NCI-H1436 treated with DMSO at 0.1 percent for 48 hours (cell line): ENCODE measurements at regions not wholly inside any gene's neighbourhood (a gene's known extent, or its start where the extent isn't known, plus 50 kb on each side); places are given as distances from the start of the nearest gene placed in this dataset.
"Not testable (repeated sequence)": the region's sequence is repeated elsewhere in the genome, so short reads cannot be mapped to it uniquely, and the experiment has no call there.

Source experiments
- DNase-seq: peaks from one replicate; lab custom pipeline; 2025; lab: John Stamatoyannopoulos, UW

- no peak for DNase-seq
Measured at GRCh38 chr5:86671536-86671935, 53.8 kb downstream of the COX7C start.

- no peak for DNase-seq
Measured at GRCh38 chr5:86674069-86674468, 56.3 kb downstream of the COX7C start.

- DNase-seq, result no peak
Measured at GRCh38 chr5:86675311-86675710, 57.6 kb downstream of the COX7C start.

GRCh38 chr5:86679529-86679928 lies 61.8 kb downstream of the COX7C start:
- DNase-seq, result no peak

- no peak for DNase-seq
Measured at GRCh38 chr5:86679949-86680348, 62.2 kb downstream of the COX7C start.

GRCh38 chr5:86684222-86684621 lies 66.5 kb downstream of the COX7C start:
- DNase-seq, result no peak

GRCh38 chr5:86686046-86686445 lies 68.3 kb downstream of the COX7C start:
- no peak for DNase-seq

GRCh38 chr5:86688406-86688805 lies 70.7 kb downstream of the COX7C start:
- DNase-seq, result no peak

- no peak for DNase-seq
Measured at GRCh38 chr5:86689103-86689729, 71.5 kb downstream of the COX7C start.

- DNase-seq, result no peak
Measured at GRCh38 chr5:86709157-86709881, 91.6 kb downstream of the COX7C start.

GRCh38 chr5:86716121-86716520 lies 98.4 kb downstream of the COX7C start:
- no peak for DNase-seq

- not testable (repeated sequence) for DNase-seq
Measured at GRCh38 chr5:86731319-86732117, 113.8 kb downstream of the COX7C start.

- DNase-seq, result no peak
Measured at GRCh38 chr5:86735370-86735769, 117.6 kb downstream of the COX7C start.

GRCh38 chr5:86737579-86737978 lies 119.8 kb downstream of the COX7C start:
- DNase-seq, result no peak

GRCh38 chr5:86748538-86749105 lies 130.9 kb downstream of the COX7C start:
- no peak for DNase-seq

- DNase-seq, result no peak
Measured at GRCh38 chr5:86749841-86750240, 132.1 kb downstream of the COX7C start.

GRCh38 chr5:86756839-86757238 lies 139.1 kb downstream of the COX7C start:
- no peak for DNase-seq

- no peak for DNase-seq
Measured at GRCh38 chr5:86757824-86758223, 140.1 kb downstream of the COX7C start.

GRCh38 chr5:86760661-86761060 lies 142.9 kb downstream of the COX7C start:
- DNase-seq, result no peak

GRCh38 chr5:86763929-86764328 lies 146.2 kb downstream of the COX7C start:
- no peak for DNase-seq

GRCh38 chr5:86765778-86766502 lies 148.2 kb downstream of the COX7C start:
- no peak for DNase-seq

- DNase-seq, result no peak
Measured at GRCh38 chr5:86768699-86769202, 151.0 kb downstream of the COX7C start.
